NCI-H1105 (cell line): ENCODE measurements at regions not wholly inside any gene's neighbourhood (a gene's known extent, or its start where the extent isn't known, plus 50 kb on each side); places are given as distances from the start of the nearest gene placed in this dataset.
"Not testable (repeated sequence)": the region's sequence is repeated elsewhere in the genome, so short reads cannot be mapped to it uniquely, and the experiment has no call there.

Source experiments
- DNase-seq: peaks from one replicate; lab custom pipeline; 2025; lab: John Stamatoyannopoulos, UW

DNA sequence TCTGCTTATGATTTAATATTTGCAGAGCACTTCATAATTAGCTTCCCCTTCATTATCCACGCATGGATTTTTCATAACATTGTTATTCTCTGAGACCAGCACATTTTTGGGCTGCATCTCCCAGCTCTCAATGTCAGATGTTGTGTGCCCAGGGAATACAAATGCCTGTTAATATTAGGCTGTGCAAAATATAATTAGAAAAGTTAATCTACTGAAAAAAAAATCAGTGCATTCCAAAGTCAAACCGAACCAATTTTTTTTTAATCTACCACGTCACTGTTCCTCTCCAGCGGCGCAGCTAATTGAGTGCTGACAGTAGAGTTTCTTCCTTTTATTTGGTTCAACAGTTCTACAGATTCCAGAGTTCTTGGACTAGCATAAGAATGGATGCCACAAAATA lies 191.0 kb upstream of the RGS6 start:
- DNase-seq = no peak

DNA sequence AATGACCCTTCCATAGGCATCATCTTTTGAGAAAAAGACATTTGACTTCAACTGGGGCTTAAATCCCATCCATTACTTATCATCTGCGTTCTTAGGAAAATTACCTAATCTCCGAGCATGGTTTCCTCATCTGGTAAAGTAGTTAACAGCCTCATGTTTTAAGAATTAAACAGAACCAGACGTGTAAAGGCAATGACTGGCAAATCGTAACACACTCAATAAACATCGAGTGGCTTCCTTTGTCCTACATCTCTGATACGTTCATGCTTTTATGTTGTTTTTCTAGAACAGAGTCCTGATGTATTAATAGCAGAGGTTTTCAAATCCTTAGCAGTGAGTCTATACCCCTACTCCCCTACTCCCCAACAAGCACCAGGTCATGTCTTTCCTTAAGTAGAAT lies 189.7 kb upstream of the RGS6 start:
- no peak for DNase-seq

GRCh38 chr14:71745072-71745471 lies 187.2 kb upstream of the RGS6 start:
- no peak for DNase-seq

DNA sequence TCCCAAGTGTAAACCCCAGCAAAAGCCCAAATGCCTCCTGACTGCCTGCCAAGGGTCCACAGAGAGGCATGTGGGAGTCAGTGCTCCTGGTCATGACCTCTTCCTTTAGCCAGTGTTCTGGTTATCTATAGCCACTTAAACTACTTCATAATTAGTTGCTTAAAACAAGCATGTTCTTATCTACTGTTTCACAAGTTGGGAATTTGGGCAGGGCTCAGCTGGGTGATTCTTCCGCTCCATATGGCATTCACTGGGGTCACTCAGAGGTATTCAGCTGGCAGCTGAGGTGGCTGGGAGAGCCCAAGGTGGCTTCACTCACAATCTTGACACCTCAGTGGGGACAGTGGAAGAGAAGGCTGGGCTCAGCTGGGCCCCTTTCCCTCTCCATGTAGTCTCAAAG lies 184.0 kb upstream of the RGS6 start:
- no peak for DNase-seq

GRCh38 chr14:71749613-71750238 lies 182.5 kb upstream of the RGS6 start:
- DNase-seq = no peak

- DNase-seq = no peak
Measured at GRCh38 chr14:71751264-71751663, 181.0 kb upstream of the RGS6 start.

DNA sequence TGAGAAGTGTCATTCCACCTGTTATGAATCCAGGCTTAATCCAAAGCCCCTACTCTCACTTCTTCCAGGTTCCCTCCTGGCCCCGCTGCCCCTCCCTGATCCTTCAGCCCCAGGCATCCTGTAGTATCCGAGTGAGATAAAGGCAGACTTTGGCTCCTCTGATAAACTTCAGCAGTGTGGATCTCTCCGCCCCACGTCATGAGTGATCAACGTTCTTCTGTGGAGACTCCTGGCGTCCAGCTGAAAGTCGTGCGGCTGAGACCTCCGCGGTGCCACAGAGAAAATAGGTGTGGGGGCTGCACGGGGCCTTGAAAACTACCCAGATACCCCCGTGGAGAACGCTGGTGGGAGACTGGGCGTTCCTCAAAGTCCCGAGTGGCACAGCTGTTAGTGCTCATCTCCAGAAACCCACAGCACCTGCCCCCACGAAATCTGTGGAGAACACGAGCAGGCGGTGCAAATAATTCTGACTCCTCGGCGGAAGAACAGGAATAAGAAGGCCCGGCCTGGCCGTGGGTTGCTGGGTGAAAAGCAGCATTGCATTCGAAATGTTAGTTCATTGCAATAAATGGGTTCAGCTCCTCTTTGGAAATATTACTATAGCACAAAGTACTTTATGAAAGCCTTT lies 180.0 kb upstream of the RGS6 start:
- DNase-seq = no peak

DNA sequence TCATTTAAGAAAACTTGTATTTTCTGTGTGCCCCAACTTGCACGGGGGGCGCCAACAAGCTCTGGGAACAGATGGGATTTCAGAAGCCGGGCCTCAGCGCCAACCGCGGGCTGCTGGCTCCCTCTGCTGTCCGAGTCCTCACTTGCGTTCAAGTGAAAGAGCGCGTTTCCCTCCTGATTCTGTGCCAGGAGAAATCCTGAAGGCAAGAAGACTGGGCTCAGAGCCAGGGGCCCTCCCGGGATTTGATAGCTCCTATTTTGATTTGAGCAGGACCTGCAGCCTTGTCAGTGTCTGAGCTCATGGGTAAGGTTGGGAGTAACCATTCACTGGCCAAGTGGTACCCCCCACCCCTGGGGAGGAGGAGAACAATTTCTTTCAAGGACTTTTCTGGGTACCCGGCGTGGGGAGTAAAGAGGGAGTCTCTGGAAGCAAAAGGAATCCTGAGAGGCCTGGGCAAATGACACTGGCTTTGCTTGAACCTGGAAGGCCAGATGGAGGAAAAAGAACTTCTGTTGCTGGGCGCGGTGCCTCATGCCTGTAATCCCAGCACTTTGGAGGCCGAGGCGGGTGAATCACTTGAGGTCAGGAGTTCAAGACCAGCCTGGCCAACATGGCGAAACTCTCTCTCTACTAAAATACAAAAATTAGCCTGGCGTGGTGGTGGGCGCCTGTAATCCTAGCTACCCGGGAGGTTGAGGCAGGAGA lies 179.0 kb upstream of the RGS6 start:
- peak; percentile 96 for DNase-seq

- DNase-seq = no peak
Measured at GRCh38 chr14:71753976-71754375, 178.3 kb upstream of the RGS6 start.

- DNase-seq = no peak
Measured at GRCh38 chr14:71754422-71755095, 177.7 kb upstream of the RGS6 start.

GRCh38 chr14:71758229-71758951 lies 173.8 kb upstream of the RGS6 start:
- DNase-seq = no peak

DNA sequence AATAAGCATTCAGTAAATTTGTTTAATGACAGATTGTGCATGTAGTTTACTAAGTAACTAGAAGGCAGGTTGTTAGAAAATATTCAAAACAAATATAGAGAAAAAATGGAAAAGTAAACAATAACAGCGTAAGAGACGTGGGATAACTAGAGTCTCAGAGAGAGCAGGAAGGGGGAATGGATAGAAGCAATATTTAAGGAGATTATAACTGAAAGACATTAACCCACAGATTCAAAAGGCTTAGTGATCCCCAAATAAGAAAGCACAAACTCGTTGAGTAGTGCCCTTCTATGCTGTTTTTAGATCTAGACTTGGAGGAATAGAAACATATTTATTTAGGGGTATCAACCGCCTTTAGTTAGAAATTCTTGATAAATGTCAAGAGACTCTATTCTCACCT lies 169.7 kb upstream of the RGS6 start:
- DNase-seq = no peak

DNA sequence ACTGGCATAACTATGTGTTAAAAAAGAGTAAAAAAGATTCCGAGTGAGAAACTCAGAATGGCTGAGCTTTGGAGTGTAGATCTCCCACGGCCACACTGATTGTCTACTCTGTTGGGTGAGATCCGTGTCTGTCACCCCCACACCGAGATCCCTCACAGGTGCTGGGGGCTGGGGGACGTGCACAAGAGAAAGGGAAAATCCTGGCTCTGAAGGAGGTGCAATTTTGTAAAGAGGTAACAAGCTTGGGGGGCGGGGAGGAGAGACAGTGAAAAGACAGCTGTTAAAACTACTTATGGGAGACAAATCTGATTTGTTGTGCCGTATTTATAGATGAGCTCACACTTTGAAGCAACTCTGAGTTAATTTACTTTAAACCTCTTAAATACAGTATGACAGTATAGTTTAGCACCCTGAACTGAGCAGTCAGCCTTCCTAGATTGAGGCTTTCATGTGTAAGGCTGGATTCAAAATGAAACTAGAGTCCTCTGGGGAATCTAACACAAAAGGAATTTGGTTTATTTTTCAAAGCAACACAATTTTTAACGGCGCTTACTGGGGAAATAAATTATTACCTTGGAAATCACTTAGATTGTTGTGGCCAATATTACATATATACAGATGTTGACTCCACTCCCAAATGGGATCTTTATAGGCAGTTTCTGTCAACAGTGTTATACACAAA lies 167.4 kb upstream of the RGS6 start:
- DNase-seq = no peak

DNA sequence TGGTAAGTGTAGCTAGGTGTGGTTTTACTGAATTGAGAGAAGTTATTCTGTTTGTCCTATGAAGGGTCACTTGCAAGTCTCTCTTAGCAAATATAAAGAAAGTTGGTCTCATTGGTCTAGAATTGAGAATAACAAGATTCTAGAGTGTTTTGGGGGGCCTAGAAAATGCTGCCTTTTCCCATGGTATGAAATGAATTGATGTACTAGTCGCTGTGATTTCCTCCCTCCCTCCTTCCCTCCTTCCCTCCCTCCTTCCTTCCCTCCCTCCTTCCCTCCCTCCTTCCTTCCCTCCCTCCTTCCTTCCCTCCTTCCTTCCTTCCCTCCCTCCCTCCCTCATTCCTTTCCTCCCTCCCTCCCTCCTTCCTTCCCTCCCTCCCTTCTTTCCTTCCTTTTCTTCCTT lies 166.7 kb upstream of the RGS6 start:
- DNase-seq = no peak

GRCh38 chr14:71770431-71770830 lies 161.8 kb upstream of the RGS6 start:
- DNase-seq = no peak

DNA sequence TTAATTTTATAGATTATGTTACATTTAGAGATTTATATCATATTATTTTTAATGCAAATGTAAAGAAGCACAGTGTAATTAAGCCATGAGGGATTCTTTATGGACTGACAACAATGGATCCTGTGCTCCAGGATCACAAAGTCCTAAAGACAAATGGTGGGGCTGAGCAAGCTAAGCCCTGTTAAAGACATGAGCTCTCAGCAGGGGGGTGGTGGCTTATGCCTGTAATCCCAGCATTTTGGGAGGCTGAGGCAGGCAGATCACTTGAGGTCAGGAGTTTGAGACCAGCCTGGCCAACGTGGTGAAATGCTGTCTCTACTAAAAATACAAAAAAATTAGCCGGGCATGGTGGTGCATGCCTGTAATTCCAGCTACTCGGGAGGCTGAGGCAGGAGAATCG lies 160.8 kb upstream of the RGS6 start:
- DNase-seq = not testable (repeated sequence)

- DNase-seq = not testable (repeated sequence)
Measured at GRCh38 chr14:71771996-71772395, 160.2 kb upstream of the RGS6 start.

DNA sequence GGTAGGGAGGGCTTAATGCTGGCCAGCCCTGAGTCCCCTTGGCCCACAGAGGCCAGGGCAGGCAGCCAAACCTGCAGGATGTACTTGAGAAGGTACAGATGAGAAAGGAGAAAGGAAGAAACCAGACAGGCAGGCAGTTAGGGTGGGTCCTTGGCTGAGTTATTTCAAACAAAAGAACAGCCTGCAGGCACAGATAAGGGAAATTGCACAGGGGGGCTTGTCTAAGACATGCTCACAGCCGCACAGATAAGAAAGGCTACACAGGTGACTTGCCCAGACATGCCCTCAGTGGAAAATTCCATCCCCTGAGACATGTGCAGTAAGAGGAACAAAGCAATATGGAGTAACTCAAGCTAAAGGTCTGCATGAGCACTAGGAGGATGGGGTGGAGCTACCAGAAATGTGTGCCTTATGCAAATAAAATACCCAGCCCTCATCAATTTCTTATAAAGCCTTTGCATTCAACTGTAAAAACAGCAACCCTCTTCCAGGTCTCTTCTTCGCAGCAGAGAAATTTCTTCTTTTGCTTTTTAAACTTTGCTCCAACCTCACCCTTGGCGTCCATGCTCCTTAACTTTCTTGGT lies 158.2 kb upstream of the RGS6 start:
- DNase-seq = no peak

GRCh38 chr14:71776471-71777360 lies 155.5 kb upstream of the RGS6 start:
- DNase-seq = no peak

DNA sequence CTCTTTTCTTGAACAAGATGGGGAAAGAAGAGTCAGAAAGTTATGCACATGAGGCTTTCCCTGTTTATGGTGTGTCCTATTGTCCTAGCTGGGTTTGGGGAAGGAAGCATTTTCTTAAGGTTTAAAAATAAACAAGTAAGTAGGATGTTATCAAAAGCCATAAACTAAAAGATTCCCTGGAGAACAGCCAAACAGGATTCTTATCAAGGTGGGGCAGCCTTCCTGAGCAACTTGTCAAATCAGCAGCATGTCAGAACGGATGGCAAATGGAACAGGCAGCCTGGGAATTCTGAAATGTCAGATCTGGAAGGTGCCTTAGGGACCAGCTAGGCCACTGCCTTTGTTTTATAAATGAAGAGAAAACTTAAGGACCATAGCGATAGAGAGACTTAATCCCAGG lies 152.2 kb upstream of the RGS6 start:
- no peak for DNase-seq
